Prostate gland (tissue), 2 donors: ENCODE measurements at regions not wholly inside any gene's neighbourhood (a gene's known extent, or its start where the extent isn't known, plus 50 kb on each side); places are given as distances from the start of the nearest gene placed in this dataset.

Experiments
- CTCF ChIP-seq, 4 experiments: fragments of 200-600 bp in 2 of 4; fragments of 450-650 bp in 2 of 4; sonication (generic) in 2 of 4; IDR thresholded peaks; 1 replicate in 3 of 4; 2 replicates in 1 of 4; pipeline ENCODE4 v1.5.1; 2016 to 2019; ENCODE audit warnings: antibody characterized with exemption in 4 of 4, mild to moderate bottlenecking in 2 of 4, moderate library complexity in 2 of 4
- POLR2AphosphoS5 ChIP-seq: sonication (generic); formaldehyde crosslinking; IDR thresholded peaks from one replicate; pipeline ENCODE4 v1.6.1; 2017; ENCODE audit warnings: antibody characterized with exemption

- TF ChIP-seq CTCF (IDR thresholded peaks at IDR 0.05) = no peak
- TF ChIP-seq POLR2AphosphoS5 = no peak
These were observed 312.5 kb upstream of the CHAC2 start for GRCh38 chr2:53455094-53455493.
